Kidney (tissue), 13 donors: ENCODE measurements at regions not wholly inside any gene's neighbourhood (a gene's known extent, or its start where the extent isn't known, plus 50 kb on each side); places are given as distances from the start of the nearest gene placed in this dataset.

Experiments
- DNase-seq, 5 donors: peaks; one replicate each; pipeline ENCODE4 v3.0.0-alpha.2; 2013 to 2020
- FAIRE-seq: peaks from 2 replicates; lab custom pipeline; 2012; peaks lifted over from hg19 to GRCh38; lab: Jason Lieb, UNC
- H3K27ac ChIP-seq, 2 donors: one replicate each; pipeline ENCODE4 v1.7.0; 2013; ENCODE audit warnings: low read depth in 2 of 2, low read length in 2 of 2, inconsistent platforms in 1 of 2
- H3K27me3 ChIP-seq: one replicate; pipeline ENCODE4 v1.7.1; 2013; ENCODE audit warnings: low read length, inconsistent platforms; ENCODE audit not compliant: control insufficient read depth, insufficient read depth
- H3K36me3 ChIP-seq, 3 donors: one replicate each; pipeline versions ENCODE4 v1.7.0 to v1.7.1; 2013; ENCODE audit warnings: low read length in 3 of 3, control low read depth in 1 of 3, inconsistent platforms in 1 of 3; ENCODE audit not compliant: insufficient read depth in 3 of 3, control insufficient read depth in 2 of 3
- H3K4me1 ChIP-seq, 3 donors: one replicate each; pipeline versions ENCODE4 v1.7.0 to v1.7.1; 2013; ENCODE audit warnings: low read length in 3 of 3, inconsistent platforms in 1 of 3, low read depth in 1 of 3; ENCODE audit not compliant: control insufficient read depth in 2 of 3, insufficient read depth in 2 of 3
- H3K4me3 ChIP-seq, 3 donors: one replicate each; pipeline versions ENCODE4 v1.7.0 to v1.8.1; 2013; ENCODE audit warnings: low read length in 3 of 3, control low read depth in 1 of 3, inconsistent platforms in 1 of 3
- H3K9ac ChIP-seq, 3 donors: one replicate each; pipeline versions ENCODE4 v1.7.0 to v1.7.1; 2013; ENCODE audit warnings: low read length in 3 of 3, control low read depth in 1 of 3, inconsistent platforms in 1 of 3
- H3K9me3 ChIP-seq, 3 donors: one replicate each; pipeline versions ENCODE4 v1.7.0 to v1.7.1; 2013; ENCODE audit warnings: low read length in 3 of 3, control low read depth in 1 of 3, inconsistent platforms in 1 of 3; ENCODE audit not compliant: control insufficient read depth in 2 of 3, insufficient read depth in 1 of 3
- CTCF ChIP-seq: IDR thresholded peaks from 3 replicates; pipeline ENCODE4 v1.5.1; 2012; ENCODE audit warnings: mild to moderate bottlenecking, moderate library complexity, borderline replicate concordance; ENCODE audit not compliant: insufficient read depth; ENCODE audit errors: extremely low read depth
- intact Hi-C: fragments of 100-400 bp; cut with DNase I; formaldehyde crosslinking; loops from one replicate; pipeline ENCODE4 v1.11.1; 2022
- donor health status: control.
- donor health status: control.
- donor health status: control.
- donor health status: control.
- donor health status: control.
- donor health status: DM: yes; HTN: yes; CAD: no.
- donor health status: Normal renal cell carcinoma (clear cell type).

GRCh38 chr6:42506070-42506469, 54.3 kb upstream of the TRERF1 start:
- Histone ChIP-seq H3K4me3 (no peak overlapping the region), H3K9ac (no peak overlapping the region), H3K4me1 (no peaks in the 10 kb centered on the region), H3K36me3 (no peaks in the 10 kb centered on the region), H3K27ac (no peak overlapping the region), H3K27me3 (no peaks in the 10 kb centered on the region), H3K9me3 (peaks cover 0 to 2% (median 0%) of the 10 kb centered on the region in 3 donors)
- no peak for DNase-seq
- FAIRE-seq, result no peak
- intact Hi-C loops, result no loop called here
- TF ChIP-seq CTCF, result no peak

GRCh38 chr6:42505385-42505718, 53.6 kb upstream of the TRERF1 start:
- H3K4me3 ChIP-seq, result no peak overlapping the region
- intact Hi-C loops, result no loop called here
- DNase-seq (no peak), FAIRE-seq (no peak)
- H3K4me1 ChIP-seq, result no peaks in the 10 kb centered on the region
- TF ChIP-seq CTCF, result no peak
- H3K27me3 ChIP-seq, result no peaks in the 10 kb centered on the region
- no peak overlapping the region for H3K27ac ChIP-seq
- peaks cover 0 to 2% (median 0%) of the 10 kb centered on the region in 3 donors for H3K9me3 ChIP-seq
- no peaks in the 10 kb centered on the region for H3K36me3 ChIP-seq
- no peak overlapping the region for H3K9ac ChIP-seq

- H3K9ac ChIP-seq, result no peak overlapping the region
- TF ChIP-seq CTCF, result no peak
- H3K27ac ChIP-seq, result no peak overlapping the region
- intact Hi-C loops, result no loop called here
- FAIRE-seq (no peak), DNase-seq (no peak)
- no peaks in the 10 kb centered on the region for H3K4me1 ChIP-seq
- H3K36me3 ChIP-seq, result no peaks in the 10 kb centered on the region
- no peaks in the 10 kb centered on the region for H3K27me3 ChIP-seq
- no peak overlapping the region for H3K4me3 ChIP-seq
- peaks cover 0 to 2% (median 0%) of the 10 kb centered on the region in 3 donors for H3K9me3 ChIP-seq
These were observed 52.2 kb upstream of the TRERF1 start for GRCh38 chr6:42503894-42504293.

GRCh38 chr6:42502990-42503389, 51.3 kb upstream of the TRERF1 start:
- Histone ChIP-seq H3K4me3 (no peak overlapping the region), H3K27ac (no peak overlapping the region), H3K36me3 (no peaks in the 10 kb centered on the region), H3K9me3 (peaks cover 0 to 2% (median 0%) of the 10 kb centered on the region in 3 donors), H3K4me1 (no peaks in the 10 kb centered on the region), H3K9ac (no peak overlapping the region), H3K27me3 (no peaks in the 10 kb centered on the region)
- FAIRE-seq (no peak), DNase-seq (no peak)
- TF ChIP-seq CTCF, result no peak
- intact Hi-C loops, result no loop called here
